Sigmoid colon (tissue), 4 donors: ENCODE measurements at regions not wholly inside any gene's neighbourhood (a gene's known extent, or its start where the extent isn't known, plus 50 kb on each side); places are given as distances from the start of the nearest gene placed in this dataset.
"Not testable (repeated sequence)": the region's sequence is repeated elsewhere in the genome, so short reads cannot be mapped to it uniquely, and the experiment has no call there.

Source experiments
- EP300 ChIP-seq, 4 donors: sonication (generic); formaldehyde crosslinking; IDR thresholded peaks; one replicate each; pipeline ENCODE4 v1.6.1; 2017; ENCODE audit warnings: antibody characterized with exemption in 4 of 4
- TF ChIP-seq, protein P1 (sequence below), 4 experiments: fragments of 450-650 bp in 3 of 4; fragments of 200-600 bp in 1 of 4; IDR thresholded peaks; one replicate each; pipeline ENCODE4 v1.5.1; 2016 to 2019; ENCODE audit warnings: antibody characterized with exemption in 4 of 4, mild to moderate bottlenecking in 3 of 4, moderate library complexity in 2 of 4

DNA sequence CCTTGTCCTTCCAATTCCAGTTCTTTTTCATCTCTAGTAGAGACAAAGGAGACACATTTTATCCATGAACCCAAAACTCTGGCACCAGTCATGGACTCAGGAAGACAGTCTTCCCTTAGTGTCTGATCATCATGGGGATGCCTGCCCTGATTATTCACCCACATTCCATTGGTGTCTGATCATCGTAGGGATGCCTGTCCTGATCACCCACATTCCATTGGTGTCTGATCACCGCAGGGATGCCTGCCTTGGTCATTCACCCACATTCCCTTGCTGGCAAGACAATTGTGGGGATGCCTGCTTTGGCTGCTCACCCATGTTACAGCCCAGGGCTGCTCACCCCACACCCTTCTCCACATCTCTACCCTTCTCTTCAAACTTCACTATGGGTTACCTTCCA lies 136.9 kb downstream of the ZNF675 start:
- TF ChIP-seq, protein P1, sequence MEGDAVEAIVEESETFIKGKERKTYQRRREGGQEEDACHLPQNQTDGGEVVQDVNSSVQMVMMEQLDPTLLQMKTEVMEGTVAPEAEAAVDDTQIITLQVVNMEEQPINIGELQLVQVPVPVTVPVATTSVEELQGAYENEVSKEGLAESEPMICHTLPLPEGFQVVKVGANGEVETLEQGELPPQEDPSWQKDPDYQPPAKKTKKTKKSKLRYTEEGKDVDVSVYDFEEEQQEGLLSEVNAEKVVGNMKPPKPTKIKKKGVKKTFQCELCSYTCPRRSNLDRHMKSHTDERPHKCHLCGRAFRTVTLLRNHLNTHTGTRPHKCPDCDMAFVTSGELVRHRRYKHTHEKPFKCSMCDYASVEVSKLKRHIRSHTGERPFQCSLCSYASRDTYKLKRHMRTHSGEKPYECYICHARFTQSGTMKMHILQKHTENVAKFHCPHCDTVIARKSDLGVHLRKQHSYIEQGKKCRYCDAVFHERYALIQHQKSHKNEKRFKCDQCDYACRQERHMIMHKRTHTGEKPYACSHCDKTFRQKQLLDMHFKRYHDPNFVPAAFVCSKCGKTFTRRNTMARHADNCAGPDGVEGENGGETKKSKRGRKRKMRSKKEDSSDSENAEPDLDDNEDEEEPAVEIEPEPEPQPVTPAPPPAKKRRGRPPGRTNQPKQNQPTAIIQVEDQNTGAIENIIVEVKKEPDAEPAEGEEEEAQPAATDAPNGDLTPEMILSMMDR (IDR thresholded peaks at IDR 0.05) = not testable (repeated sequence)
- not testable (repeated sequence) for TF ChIP-seq EP300 (IDR thresholded peaks at IDR 0.05)
